Activated CD8-positive, alpha-beta memory T cell treated with anti-CD3 and anti-CD28 coated beads, Interleukin-2, amount 50 U/mL, for 1 hour (primary cell): ENCODE measurements at regions not wholly inside any gene's neighbourhood (a gene's known extent, or its start where the extent isn't known, plus 50 kb on each side); places are given as distances from the start of the nearest gene placed in this dataset.
"Not testable (repeated sequence)": the region's sequence is repeated elsewhere in the genome, so short reads cannot be mapped to it uniquely, and the experiment has no call there.

Experiments used
- DNase-seq: peaks from one replicate; pipeline ENCODE4 v3.0.0-alpha.2; 2020; ENCODE audit errors: extremely low read depth

- DNase-seq, result no peak
Measured at GRCh38 chr9:33690143-33690933, 105.0 kb upstream of the PRSS3 start.

- DNase-seq, result no peak
Measured at GRCh38 chr9:33695299-33695698, 100.1 kb upstream of the PRSS3 start.

GRCh38 chr9:33695856-33696255 lies 99.5 kb upstream of the PRSS3 start:
- no peak for DNase-seq

GRCh38 chr9:33697171-33697570 lies 98.2 kb upstream of the PRSS3 start:
- no peak for DNase-seq

- DNase-seq, result no peak
Measured at GRCh38 chr9:33698267-33698666, 97.1 kb upstream of the PRSS3 start.

- not testable (repeated sequence) for DNase-seq
Measured at GRCh38 chr9:33700940-33701339, 94.4 kb upstream of the PRSS3 start.

- DNase-seq, result no peak
Measured at GRCh38 chr9:33703430-33704102, 91.8 kb upstream of the PRSS3 start.

GRCh38 chr9:33705440-33705839 lies 89.9 kb upstream of the PRSS3 start:
- not testable (repeated sequence) for DNase-seq

- DNase-seq, result no peak
Measured at GRCh38 chr9:33708441-33708840, 86.9 kb upstream of the PRSS3 start.

- no peak for DNase-seq
Measured at GRCh38 chr9:33709269-33709668, 86.1 kb upstream of the PRSS3 start.

- DNase-seq, result not testable (repeated sequence)
Measured at GRCh38 chr9:33711418-33711817, 83.9 kb upstream of the PRSS3 start.

- no peak for DNase-seq
Measured at GRCh38 chr9:33714989-33715388, 80.4 kb upstream of the PRSS3 start.

GRCh38 chr9:33718987-33719386 lies 76.4 kb upstream of the PRSS3 start:
- DNase-seq, result no peak

GRCh38 chr9:33719581-33720374 lies 75.6 kb upstream of the PRSS3 start:
- no peak for DNase-seq

GRCh38 chr9:33721674-33722358 lies 73.5 kb upstream of the PRSS3 start:
- DNase-seq, result peak; percentile 65

- no peak for DNase-seq
Measured at GRCh38 chr9:33722359-33722675, 73.0 kb upstream of the PRSS3 start.

GRCh38 chr9:33728613-33729012 lies 66.7 kb upstream of the PRSS3 start:
- DNase-seq, result no peak

- DNase-seq, result no peak
Measured at GRCh38 chr9:33731142-33731541, 64.2 kb upstream of the PRSS3 start.

GRCh38 chr9:33731625-33732024 lies 63.7 kb upstream of the PRSS3 start:
- DNase-seq, result no peak

GRCh38 chr9:33734247-33734940 lies 61.0 kb upstream of the PRSS3 start:
- DNase-seq, result not testable (repeated sequence)
